Mesodermal cell (in vitro differentiated cells): ENCODE measurements at regions not wholly inside any gene's neighbourhood (a gene's known extent, or its start where the extent isn't known, plus 50 kb on each side); places are given as distances from the start of the nearest gene placed in this dataset.
"Not testable (repeated sequence)": the region's sequence is repeated elsewhere in the genome, so short reads cannot be mapped to it uniquely, and the experiment has no call there.

Source experiments
- H3K27ac ChIP-seq: 2 replicates; pipeline ENCODE4 v1.7.0; 2013; ENCODE audit warnings: mild to moderate bottlenecking, low read depth, low read length, moderate library complexity; ENCODE audit not compliant: severe bottlenecking
- H3K36me3 ChIP-seq: 2 replicates; pipeline ENCODE4 v1.7.1; 2013; ENCODE audit warnings: mild to moderate bottlenecking, low read length, moderate library complexity; ENCODE audit not compliant: control insufficient read depth, insufficient read depth
- H3K4me1 ChIP-seq: one replicate; pipeline ENCODE4 v1.7.1; 2013; ENCODE audit warnings: mild to moderate bottlenecking, low read length; ENCODE audit not compliant: insufficient read depth, control insufficient read depth, poor library complexity, severe bottlenecking
- H3K4me3 ChIP-seq: 2 replicates; pipeline ENCODE4 v1.7.0; 2013; ENCODE audit warnings: low read length, control low read depth, mild to moderate bottlenecking; ENCODE audit not compliant: insufficient read depth, poor library complexity, severe bottlenecking; ENCODE audit errors: extremely low read depth
- H3K9me3 ChIP-seq: 2 replicates; pipeline ENCODE4 v1.7.1; 2013; ENCODE audit warnings: mild to moderate bottlenecking, low read length, moderate library complexity; ENCODE audit not compliant: control insufficient read depth
- WGBS, 2 experiments: methylation state at CpG; one replicate each; pipeline ENCODE4 v1.1.5; 2013; ENCODE audit warnings: missing lambda C conversion rate in 2 of 2; ENCODE audit not compliant: insufficient coverage in 2 of 2; 5-methylcytosine and 5-hydroxymethylcytosine counted together

- no peaks in the 10 kb centered on the region for H3K4me1 ChIP-seq
- WGBS, 2 experiments: 94 to 100% methylated on average over 2 to 3 of the region's 4 CpGs
- no peaks in the 10 kb centered on the region for H3K9me3 ChIP-seq
- no peaks in the 10 kb centered on the region for H3K36me3 ChIP-seq
- H3K4me3 ChIP-seq: no peak overlapping the region
- no peak overlapping the region for H3K27ac ChIP-seq
Measured at GRCh38 chr5:105898183-105898582, 1772.6 kb downstream of the EFNA5 start.

- Histone ChIP-seq H3K27ac (no peak overlapping the region), H3K36me3 (no peaks in the 10 kb centered on the region), H3K4me1 (no peaks in the 10 kb centered on the region), H3K9me3 (no peaks in the 10 kb centered on the region), H3K4me3 (no peak overlapping the region)
- WGBS, 2 experiments: no CpG with 5 or more reads among the region's 1 CpG
Measured at GRCh38 chr5:105885266-105885665, 1785.5 kb downstream of the EFNA5 start.

- Histone ChIP-seq H3K36me3 (no peaks in the 10 kb centered on the region), H3K9me3 (no peaks in the 10 kb centered on the region), H3K4me3 (no peak overlapping the region), H3K4me1 (no peaks in the 10 kb centered on the region), H3K27ac (no peak overlapping the region)
- 80 to 87% methylated on average over 1 to 3 of the region's 4 CpGs for WGBS, 2 experiments
Measured at GRCh38 chr5:105882956-105883481, 1787.7 kb downstream of the EFNA5 start.

- Histone ChIP-seq H3K27ac (no peak overlapping the region), H3K9me3 (no peaks in the 10 kb centered on the region), H3K4me3 (no peak overlapping the region), H3K4me1 (no peaks in the 10 kb centered on the region), H3K36me3 (no peaks in the 10 kb centered on the region)
- WGBS, 2 experiments: 80% methylated on average over 1 of the region's 1 CpG; no CpG with 5 or more reads in 1 of the 2 experiments
Measured at GRCh38 chr5:105878402-105878801, 1792.3 kb downstream of the EFNA5 start.

- no peaks in the 10 kb centered on the region for H3K4me1 ChIP-seq
- WGBS, 2 experiments: 100% methylated on average over 2 of the region's 2 CpGs; no CpG with 5 or more reads in 1 of the 2 experiments
- H3K36me3 ChIP-seq: no peaks in the 10 kb centered on the region
- no peak overlapping the region for H3K4me3 ChIP-seq
- H3K9me3 ChIP-seq: no peaks in the 10 kb centered on the region
- H3K27ac ChIP-seq: no peak overlapping the region
Measured at GRCh38 chr5:105877592-105877991, 1793.1 kb downstream of the EFNA5 start.

GRCh38 chr5:105874316-105874715, 1796.4 kb downstream of the EFNA5 start:
- H3K36me3 ChIP-seq: no peaks in the 10 kb centered on the region
- H3K4me3 ChIP-seq: no peak overlapping the region
- no peaks in the 10 kb centered on the region for H3K9me3 ChIP-seq
- no peaks in the 10 kb centered on the region for H3K4me1 ChIP-seq
- 100% methylated on average over 1 of the region's 2 CpGs for WGBS, 2 experiments
- H3K27ac ChIP-seq: no peak overlapping the region

- no peaks in the 10 kb centered on the region for H3K4me1 ChIP-seq
- no peaks in the 10 kb centered on the region for H3K36me3 ChIP-seq
- no peak overlapping the region for H3K27ac ChIP-seq
- H3K4me3 ChIP-seq: no peak overlapping the region
- H3K9me3 ChIP-seq: no peaks in the 10 kb centered on the region
- WGBS, 2 experiments: 94 to 100% methylated on average over 8 to 14 of the region's 15 CpGs
Measured at GRCh38 chr5:105872569-105873270, 1798.0 kb downstream of the EFNA5 start.

- no peak overlapping the region for H3K4me3 ChIP-seq
- 75 to 100% methylated on average over 1 of the region's 1 CpG for WGBS, 2 experiments
- no peaks in the 10 kb centered on the region for H3K36me3 ChIP-seq
- no peak overlapping the region for H3K27ac ChIP-seq
- H3K9me3 ChIP-seq: no peaks in the 10 kb centered on the region
- no peaks in the 10 kb centered on the region for H3K4me1 ChIP-seq
Measured at GRCh38 chr5:105868038-105868780, 1802.5 kb downstream of the EFNA5 start.

- no peaks in the 10 kb centered on the region for H3K9me3 ChIP-seq
- WGBS, 2 experiments: no CpG with 5 or more reads among the region's 1 CpG
- no peak overlapping the region for H3K27ac ChIP-seq
- no peak overlapping the region for H3K4me3 ChIP-seq
- no peaks in the 10 kb centered on the region for H3K4me1 ChIP-seq
- no peaks in the 10 kb centered on the region for H3K36me3 ChIP-seq
Measured at GRCh38 chr5:105865834-105866233, 1804.9 kb downstream of the EFNA5 start.

GRCh38 chr5:105859350-105859749, 1811.4 kb downstream of the EFNA5 start:
- H3K4me3 ChIP-seq, H3K9me3 ChIP-seq, H3K27ac ChIP-seq, H3K36me3 ChIP-seq, H3K4me1 ChIP-seq: not testable (repeated sequence)
- 80 to 95% methylated on average over 1 to 18 of the region's 33 CpGs for WGBS, 2 experiments

GRCh38 chr5:105849701-105850100, 1821.0 kb downstream of the EFNA5 start:
- H3K27ac ChIP-seq: no peak overlapping the region
- H3K4me3 ChIP-seq: no peak overlapping the region
- no CpG with 5 or more reads among the region's 1 CpG for WGBS, 2 experiments
- no peaks in the 10 kb centered on the region for H3K4me1 ChIP-seq
- no peaks in the 10 kb centered on the region for H3K9me3 ChIP-seq
- no peaks in the 10 kb centered on the region for H3K36me3 ChIP-seq
